Activated gamma-delta T cell treated with anti-CD3 and anti-CD28 coated beads, Interleukin-2, amount 50 U/mL, for 16 hours (primary cell): ENCODE measurements at regions not wholly inside any gene's neighbourhood (a gene's known extent, or its start where the extent isn't known, plus 50 kb on each side); places are given as distances from the start of the nearest gene placed in this dataset.

Source experiments
- DNase-seq: peaks from one replicate; pipeline ENCODE4 v3.0.0-alpha.2; 2020; ENCODE audit warnings: low read depth

DNA sequence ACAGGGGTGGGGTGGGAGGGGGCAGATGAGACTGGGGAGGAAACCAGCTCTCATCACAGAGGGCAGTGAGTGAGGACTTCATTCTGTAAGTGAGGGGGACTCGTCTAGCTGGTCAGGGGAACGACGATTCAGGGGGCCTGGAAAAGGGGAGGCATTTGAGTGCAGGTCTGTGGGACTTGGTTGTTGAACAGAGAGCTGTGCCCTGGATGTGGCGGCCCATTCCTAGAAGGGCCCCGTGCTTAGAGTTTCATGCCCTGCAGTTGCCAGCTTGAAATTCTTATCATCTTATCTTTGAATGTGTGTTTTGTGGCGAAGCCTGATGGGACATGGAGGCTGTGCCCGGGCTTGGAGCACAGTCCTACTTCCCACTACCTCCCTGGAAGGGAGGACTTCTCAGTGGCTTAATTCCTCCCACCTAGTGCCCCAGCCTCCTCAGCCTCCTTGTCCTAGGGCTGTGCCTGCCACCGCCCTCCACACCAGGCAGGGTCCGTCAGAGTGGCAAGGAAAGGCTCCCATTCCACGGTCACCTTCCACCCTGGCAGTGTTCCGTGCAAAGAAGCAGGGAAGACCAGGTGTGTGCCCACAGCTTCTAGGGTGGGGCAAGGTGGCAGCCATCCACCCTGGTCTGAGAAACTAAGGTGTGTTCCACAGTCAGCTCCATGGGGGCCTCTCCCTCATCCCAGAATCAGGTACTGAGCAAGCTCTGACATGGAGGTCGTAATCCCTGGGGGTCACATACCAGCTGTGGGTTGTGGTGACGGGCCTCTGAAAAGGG lies 59.7 kb upstream of the LMO1 start:
- DNase-seq, result no peak

GRCh38 chr11:8321876-8322275 lies 58.2 kb upstream of the LMO1 start:
- DNase-seq, result no peak

DNA sequence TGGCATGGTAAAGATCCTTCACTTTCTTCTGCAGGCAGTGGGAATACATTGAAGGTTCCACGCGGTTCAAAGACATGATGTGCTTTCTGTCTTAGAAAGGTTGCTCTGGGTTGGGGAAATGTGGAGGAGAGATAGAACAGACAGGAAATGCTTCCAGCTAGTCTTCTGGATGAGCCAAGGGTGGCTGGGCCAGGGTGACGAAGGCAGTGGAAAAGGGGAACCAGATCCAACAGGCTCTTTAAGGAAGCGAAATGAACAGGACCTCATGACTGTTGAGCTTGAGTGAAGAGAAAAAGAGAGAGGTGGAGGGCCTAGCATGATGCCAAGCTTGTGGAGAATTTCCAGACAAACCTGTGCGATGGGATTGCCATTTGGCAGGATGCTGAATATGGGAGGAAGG lies 56.4 kb upstream of the LMO1 start:
- no peak for DNase-seq

DNA sequence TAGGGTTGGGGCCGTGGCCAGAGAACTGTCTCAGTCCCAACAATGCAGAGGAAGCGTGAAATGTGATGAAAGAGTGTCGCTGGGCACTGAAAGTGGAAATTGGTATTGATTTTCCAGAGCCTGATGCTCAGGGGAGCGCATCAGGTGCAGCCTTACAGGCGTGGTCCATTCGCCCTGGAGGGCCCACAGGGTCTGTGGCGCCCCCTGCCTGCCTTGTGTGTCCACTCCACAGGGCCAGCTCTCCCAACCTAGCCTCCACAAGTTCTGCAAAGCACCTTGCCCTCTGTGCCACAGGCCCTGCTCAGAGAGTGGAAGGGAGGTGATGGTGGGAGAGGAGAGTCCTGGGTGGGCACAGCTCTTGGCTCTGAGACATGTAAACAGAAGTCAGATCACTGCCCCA lies 54.9 kb upstream of the LMO1 start:
- DNase-seq, result no peak

DNA sequence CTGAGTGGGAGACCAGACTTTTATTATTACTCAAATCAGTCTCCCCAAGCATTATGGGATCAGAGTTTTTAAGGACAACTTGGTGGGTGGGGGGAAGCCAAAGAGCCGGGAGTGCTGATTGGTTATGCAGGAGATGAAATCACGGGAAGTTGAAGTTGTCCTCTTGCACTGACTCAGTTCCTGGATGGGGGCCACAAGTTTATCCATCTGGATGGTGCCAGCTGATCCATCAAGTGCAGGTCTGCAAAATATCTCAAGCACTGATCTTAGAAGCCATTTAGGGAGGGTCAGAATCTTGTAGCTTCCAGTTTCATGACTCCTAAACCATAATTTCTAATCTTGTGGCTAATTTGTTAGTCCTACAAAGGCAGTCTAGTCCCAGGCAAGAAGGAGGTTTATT lies 53.5 kb upstream of the LMO1 start:
- no peak for DNase-seq

DNA sequence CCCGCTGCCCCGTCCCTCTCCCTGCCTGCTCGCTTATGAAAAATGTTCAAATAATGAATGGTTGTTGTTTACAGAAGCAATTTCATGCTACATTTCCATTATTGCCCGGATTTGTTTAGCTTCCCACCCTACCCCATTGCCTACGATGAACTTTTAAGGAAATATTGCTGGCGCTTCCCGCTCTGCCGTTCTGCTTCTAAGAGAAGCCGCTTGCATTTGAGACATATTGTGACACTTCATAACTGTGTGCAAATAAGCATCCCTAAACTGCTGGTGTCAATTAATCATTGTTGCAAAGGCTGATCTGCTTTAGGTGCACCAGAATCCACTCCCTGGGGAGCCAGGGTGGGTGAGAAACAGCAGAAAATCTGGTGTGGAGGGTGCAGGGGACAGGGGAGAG lies 52.3 kb upstream of the LMO1 start:
- DNase-seq, result no peak

DNA sequence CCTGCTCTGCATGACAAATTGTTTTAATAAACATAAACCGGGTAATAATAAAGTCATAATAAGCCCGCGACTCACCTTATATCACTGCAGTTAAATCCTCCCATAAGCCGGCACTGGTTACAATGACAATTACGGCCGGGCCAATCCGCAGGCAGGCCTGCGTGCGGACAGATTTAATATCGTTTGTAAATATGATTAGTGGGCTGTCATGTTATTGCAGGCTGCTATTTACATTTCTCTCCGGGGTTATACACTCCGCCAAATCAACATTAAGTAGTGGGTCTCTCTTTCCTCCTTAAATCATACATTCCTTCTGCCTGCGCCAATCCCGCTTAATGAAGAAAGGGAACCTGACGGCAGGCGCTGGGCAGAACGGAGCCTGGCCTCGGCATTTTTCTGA lies 51.8 kb upstream of the LMO1 start:
- DNase-seq, result no peak

- no peak for DNase-seq
These were observed 51.2 kb upstream of the LMO1 start for GRCh38 chr11:8314916-8315315.

DNA sequence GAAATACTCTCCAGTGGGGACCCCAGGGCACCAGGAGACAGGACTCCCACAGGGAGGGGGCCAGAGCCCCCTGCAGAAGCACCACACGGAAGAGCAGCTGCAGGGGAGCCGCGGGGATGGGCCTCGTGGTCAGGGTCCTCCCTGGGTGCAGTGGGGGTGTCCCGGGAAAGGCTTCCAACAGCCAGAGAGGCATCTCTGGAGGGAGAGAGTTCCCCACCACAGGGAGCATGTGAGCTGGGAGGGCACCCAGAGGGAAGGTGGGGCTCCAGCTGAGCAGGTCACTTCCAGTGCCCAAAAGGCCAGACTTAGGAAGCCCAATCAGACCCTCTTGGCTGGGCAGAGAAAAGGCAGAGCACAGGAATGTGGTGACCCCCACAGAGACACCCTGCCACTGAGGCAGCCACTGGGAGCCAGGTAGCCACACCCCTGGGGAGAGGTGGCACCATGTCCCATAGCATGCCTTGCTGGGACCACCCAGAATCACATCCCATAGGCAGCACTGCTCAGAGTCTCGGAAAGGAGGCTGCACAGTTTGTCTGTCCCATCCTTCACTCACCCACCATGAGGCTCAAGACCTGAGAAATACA lies 49.9 kb upstream of the LMO1 start:
- DNase-seq, result no peak
